ENCODE measurements at regions not wholly inside any gene's neighbourhood (a gene's known extent, or its start where the extent isn't known, plus 50 kb on each side); places are given as distances from the start of the nearest gene placed in this dataset.
"Not testable (repeated sequence)": the region's sequence is repeated elsewhere in the genome, so short reads cannot be mapped to it uniquely, and the experiment has no call there.

- Histone ChIP-seq H3K27me3 (no peaks in the 10 kb centered on the region), H3K4me3 (no peak overlapping the region), H3K36me3 (no peaks in the 10 kb centered on the region), H3K9me3 (no peaks in the 10 kb centered on the region)
- DNase-seq, result no peak
These were observed 269.3 kb upstream of the GULP1 start for GRCh38 chr2:188022389-188022788.

DNA sequence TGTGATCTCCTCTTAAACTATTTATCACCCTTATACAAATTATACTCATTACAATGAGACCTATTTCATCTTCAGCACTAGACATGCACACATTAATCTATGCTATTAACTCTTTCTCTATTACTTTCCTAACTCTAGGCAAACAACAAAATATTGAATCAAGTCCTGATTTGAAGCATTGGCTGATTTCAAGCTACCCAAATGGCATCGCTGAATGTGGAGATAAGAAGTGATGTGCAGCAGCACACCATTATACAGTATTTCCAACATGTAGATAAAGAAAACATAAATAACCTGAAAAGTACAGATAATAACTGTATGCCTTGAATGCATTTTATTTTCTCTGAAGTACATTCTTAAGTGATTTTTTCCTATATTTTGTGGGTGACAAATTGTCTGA, 268.6 kb upstream of the GULP1 start:
- Histone ChIP-seq H3K27me3 (no peaks in the 10 kb centered on the region), H3K4me3 (no peak overlapping the region), H3K9me3 (no peaks in the 10 kb centered on the region), H3K36me3 (no peaks in the 10 kb centered on the region)
- no peak for DNase-seq

DNA sequence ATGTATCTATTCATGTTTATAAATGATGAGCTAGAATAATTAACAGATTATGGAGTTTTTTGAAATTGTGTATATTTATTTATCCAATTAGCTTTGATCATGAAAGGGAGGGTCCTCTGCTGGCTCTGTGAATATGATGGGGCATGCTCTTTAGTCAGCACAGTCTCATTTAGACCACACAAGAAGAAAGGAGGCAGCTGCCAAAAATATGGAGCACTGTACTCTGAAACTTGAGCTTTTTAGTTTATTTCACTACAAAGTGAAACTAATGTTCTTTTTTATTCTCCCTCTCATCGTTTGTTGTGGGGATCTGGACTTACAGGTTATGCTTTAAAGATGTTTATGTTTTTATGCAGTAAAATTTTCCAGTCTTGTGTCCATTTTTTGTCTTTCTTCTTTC, 266.9 kb upstream of the GULP1 start:
- Histone ChIP-seq H3K4me3 (no peak overlapping the region), H3K9me3 (no peaks in the 10 kb centered on the region), H3K36me3 (no peaks in the 10 kb centered on the region), H3K27me3 (no peaks in the 10 kb centered on the region)
- DNase-seq, result no peak

DNA sequence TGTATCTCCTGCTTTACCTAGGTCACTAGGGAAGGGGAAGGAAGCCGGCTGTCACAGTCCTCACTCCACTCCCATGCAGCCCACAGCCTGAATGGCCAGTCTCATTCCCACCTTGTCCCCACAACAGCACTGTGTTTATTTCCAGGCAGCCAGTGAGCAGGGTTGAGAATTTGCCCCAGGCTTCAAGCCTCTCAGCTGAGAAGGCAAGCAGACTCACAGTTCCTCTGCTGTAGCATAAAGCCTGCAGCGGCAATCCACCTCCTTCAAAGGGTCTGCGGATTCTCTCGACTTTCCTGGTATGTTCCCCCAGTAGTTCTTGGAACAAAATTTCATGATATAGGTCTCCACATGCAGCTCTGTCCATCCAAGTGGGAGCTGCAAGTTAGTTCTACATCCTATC, 262.9 kb upstream of the GULP1 start:
- Histone ChIP-seq H3K9me3 (no peaks in the 10 kb centered on the region), H3K36me3 (no peaks in the 10 kb centered on the region), H3K27me3 (no peaks in the 10 kb centered on the region), H3K4me3 (no peak overlapping the region)
- no peak for DNase-seq

- no peaks in the 10 kb centered on the region for H3K36me3 ChIP-seq
- H3K4me3 ChIP-seq, result no peak overlapping the region
- no peaks in the 10 kb centered on the region for H3K27me3 ChIP-seq
- no peak for DNase-seq
- no peaks in the 10 kb centered on the region for H3K9me3 ChIP-seq
These were observed 259.4 kb upstream of the GULP1 start for GRCh38 chr2:188032306-188032705.

DNA sequence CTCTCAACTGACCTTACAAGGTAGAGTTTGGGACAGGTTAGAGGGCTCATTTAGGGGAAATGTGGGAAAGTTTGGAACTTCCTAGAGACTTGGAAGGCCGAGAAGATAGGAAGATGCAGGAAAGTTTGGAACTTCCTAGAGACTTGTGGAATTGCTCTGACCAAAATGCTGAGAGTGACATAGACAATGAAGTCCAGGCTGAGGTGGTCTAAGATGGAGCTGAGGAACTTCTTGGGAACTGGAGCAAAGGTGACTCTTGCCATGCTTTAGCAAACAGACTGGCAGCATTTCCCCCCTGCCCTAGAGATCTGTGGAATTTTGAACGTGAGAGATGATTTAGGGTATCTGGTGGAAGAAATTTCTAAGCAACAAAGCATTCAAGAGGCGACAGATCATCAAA, 258.9 kb upstream of the GULP1 start:
- H3K9me3 ChIP-seq, result no peaks in the 10 kb centered on the region
- H3K36me3 ChIP-seq, result no peaks in the 10 kb centered on the region
- H3K27me3 ChIP-seq, result no peaks in the 10 kb centered on the region
- no peak overlapping the region for H3K4me3 ChIP-seq
- DNase-seq, result no peak

DNA sequence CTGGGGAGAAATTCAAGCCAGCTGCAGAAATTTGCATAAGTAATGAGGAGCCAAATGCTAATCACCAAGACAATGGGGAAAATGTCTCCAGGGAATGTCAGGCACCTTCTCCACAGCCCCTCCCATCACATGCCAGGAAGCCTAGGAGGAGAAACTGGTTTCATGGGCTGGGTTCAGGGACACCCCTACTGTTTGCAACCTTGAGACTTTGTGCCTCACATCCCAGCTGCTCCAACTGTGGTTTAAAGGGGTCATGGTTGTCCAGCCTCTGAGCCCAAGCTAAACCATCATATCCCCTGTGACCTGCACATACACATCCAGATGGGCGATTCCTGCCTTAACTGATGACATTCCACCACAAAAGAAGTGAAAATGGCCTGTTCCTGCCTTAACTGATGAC, 258.4 kb upstream of the GULP1 start:
- not testable (repeated sequence) for H3K9me3 ChIP-seq

DNA sequence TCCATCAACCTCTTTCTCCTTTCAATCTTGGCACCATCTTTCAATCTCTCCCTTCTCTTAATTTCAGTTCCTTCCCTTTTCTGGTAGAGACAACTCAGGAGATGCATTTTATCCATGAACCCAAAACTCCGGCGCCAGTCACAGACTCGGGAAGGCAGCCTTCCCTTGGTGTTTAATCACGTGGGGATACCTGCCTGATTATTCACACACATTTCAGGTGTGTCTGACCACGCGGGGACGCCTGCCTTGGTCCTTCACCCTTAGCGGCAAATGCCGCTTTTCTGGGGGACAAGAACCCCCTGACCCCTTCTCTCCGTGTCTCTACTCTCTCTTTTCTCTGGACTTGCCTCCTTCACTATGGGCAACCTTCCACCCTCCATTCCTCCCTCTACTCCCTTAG, 257.6 kb upstream of the GULP1 start:
- H3K4me3 ChIP-seq, H3K36me3 ChIP-seq, DNase-seq, H3K9me3 ChIP-seq, H3K27me3 ChIP-seq: not testable (repeated sequence)

More for the DNA sequence above, 258.4 kb upstream of the GULP1 start:
- not testable (repeated sequence) for H3K27me3 ChIP-seq, H3K4me3 ChIP-seq, H3K36me3 ChIP-seq, DNase-seq

DNA sequence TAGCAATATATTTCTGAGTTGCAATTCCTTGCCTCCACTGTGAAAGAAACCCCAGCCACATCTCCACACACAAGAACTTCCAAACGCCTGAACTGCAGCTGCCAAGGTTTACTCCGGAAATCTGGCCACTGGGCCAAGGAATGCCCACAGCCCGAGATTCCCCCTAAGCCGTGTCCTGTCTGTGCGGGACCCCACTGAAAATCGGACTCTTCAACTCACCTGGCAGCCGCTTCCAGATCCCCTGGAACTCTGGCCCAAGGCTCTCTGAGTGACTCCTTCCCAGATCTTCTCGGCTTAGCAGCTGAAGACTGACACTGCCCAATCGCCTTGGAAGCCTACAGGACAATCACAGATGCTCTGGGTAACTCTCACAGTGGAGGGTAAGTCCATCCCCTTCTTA, 256.3 kb upstream of the GULP1 start:
- H3K9me3 ChIP-seq, H3K27me3 ChIP-seq, DNase-seq, H3K4me3 ChIP-seq, H3K36me3 ChIP-seq: not testable (repeated sequence)

GRCh38 chr2:188036786-188037185, 254.9 kb upstream of the GULP1 start:
- not testable (repeated sequence) for H3K4me3 ChIP-seq, H3K9me3 ChIP-seq, DNase-seq, H3K36me3 ChIP-seq, H3K27me3 ChIP-seq

DNA sequence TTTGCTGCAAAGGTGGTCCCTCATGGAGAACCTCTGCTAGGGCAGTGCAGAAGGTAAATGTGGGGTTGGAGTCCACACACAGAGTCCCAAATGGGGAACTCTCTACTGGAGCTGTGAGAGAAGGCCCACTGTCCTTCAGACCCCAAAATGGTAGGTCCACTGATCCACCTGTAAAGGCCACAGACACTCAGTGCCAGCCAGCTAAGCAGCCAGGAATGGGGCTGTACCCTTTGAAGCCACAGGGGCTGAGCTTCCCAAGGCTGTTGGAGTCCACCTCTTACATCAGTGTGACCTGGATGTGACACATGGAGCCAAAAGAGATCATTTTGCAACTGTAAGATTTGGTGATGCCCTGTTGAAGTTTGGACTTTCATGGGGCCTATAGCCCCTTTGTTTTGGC, 252.4 kb upstream of the GULP1 start:
- no peak for DNase-seq
- H3K27me3 ChIP-seq, result no peaks in the 10 kb centered on the region
- no peaks in the 10 kb centered on the region for H3K36me3 ChIP-seq
- H3K9me3 ChIP-seq, result no peaks in the 10 kb centered on the region; the same call in 1 of the 2 replicates
- H3K4me3 ChIP-seq, result no peak overlapping the region

DNA sequence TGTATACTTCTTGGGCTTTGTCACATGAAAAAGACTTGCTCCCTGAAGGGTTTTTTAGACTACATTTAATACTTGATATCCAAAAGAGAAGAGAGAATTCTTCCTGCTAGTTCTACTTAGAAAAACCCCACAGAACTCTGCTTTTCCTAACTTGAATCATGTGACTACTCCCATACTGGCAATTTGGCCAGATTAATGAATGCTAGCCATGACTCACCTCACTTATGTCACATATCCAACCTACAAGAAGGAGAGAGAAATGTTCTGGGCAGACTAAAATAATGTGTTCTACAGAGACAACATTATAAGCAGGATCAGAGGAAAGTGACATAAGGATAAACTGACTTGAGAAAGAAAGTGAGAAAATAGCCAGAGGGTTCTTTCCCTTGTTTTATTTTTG, 249.3 kb upstream of the GULP1 start:
- Histone ChIP-seq H3K9me3 (no peaks in the 10 kb centered on the region; the same call in 1 of the 2 replicates), H3K27me3 (no peaks in the 10 kb centered on the region), H3K36me3 (no peaks in the 10 kb centered on the region), H3K4me3 (no peak overlapping the region)
- DNase-seq, result peak; percentile 5

- no peaks in the 10 kb centered on the region for H3K27me3 ChIP-seq
- H3K4me3 ChIP-seq, result no peak overlapping the region
- no peaks in the 10 kb centered on the region; the same call in 1 of the 2 replicates for H3K9me3 ChIP-seq
- DNase-seq, result no peak
- no peaks in the 10 kb centered on the region for H3K36me3 ChIP-seq
These were observed 246.7 kb upstream of the GULP1 start for GRCh38 chr2:188045016-188045415.

- no peak overlapping the region for H3K4me3 ChIP-seq
- no peaks in the 10 kb centered on the region for H3K36me3 ChIP-seq
- H3K9me3 ChIP-seq, result no peaks in the 10 kb centered on the region; the same call in 1 of the 2 replicates
- no peaks in the 10 kb centered on the region for H3K27me3 ChIP-seq
- DNase-seq, result no peak
These were observed 245.2 kb upstream of the GULP1 start for GRCh38 chr2:188046437-188046836.

- no peak overlapping the region for H3K4me3 ChIP-seq
- H3K36me3 ChIP-seq, result no peaks in the 10 kb centered on the region
- no peak for DNase-seq
- H3K27me3 ChIP-seq, result no peaks in the 10 kb centered on the region
- H3K9me3 ChIP-seq, result no peaks in the 10 kb centered on the region; the same call in 1 of the 2 replicates
These were observed 243.9 kb upstream of the GULP1 start for GRCh38 chr2:188047735-188048134.

GRCh38 chr2:188050726-188051125, 240.9 kb upstream of the GULP1 start:
- no peaks in the 10 kb centered on the region for H3K9me3 ChIP-seq
- no peaks in the 10 kb centered on the region for H3K27me3 ChIP-seq
- H3K36me3 ChIP-seq, result no peaks in the 10 kb centered on the region
- no peak overlapping the region for H3K4me3 ChIP-seq
- no peak for DNase-seq

DNA sequence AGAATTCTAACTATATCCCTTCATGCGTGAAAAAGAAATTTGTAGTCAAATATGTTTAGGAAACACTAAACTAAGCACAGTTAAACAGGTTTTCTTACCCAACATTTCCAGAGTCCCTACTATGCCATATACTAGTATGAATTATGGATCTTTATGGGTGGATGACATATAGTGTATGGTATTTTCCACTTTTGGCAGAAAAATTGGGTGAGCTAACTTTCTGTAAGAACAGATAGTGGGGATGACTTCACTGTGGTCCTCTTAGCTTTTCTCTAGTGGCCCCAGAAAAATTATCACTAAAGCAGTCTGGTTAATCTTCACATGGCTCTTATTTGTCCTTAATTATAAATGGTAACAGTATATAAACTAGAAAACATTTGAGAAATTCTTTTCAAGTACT, 240.0 kb upstream of the GULP1 start:
- no peaks in the 10 kb centered on the region for H3K9me3 ChIP-seq
- H3K4me3 ChIP-seq, result no peak overlapping the region
- DNase-seq, result no peak
- no peaks in the 10 kb centered on the region for H3K27me3 ChIP-seq
- H3K36me3 ChIP-seq, result no peaks in the 10 kb centered on the region

DNA sequence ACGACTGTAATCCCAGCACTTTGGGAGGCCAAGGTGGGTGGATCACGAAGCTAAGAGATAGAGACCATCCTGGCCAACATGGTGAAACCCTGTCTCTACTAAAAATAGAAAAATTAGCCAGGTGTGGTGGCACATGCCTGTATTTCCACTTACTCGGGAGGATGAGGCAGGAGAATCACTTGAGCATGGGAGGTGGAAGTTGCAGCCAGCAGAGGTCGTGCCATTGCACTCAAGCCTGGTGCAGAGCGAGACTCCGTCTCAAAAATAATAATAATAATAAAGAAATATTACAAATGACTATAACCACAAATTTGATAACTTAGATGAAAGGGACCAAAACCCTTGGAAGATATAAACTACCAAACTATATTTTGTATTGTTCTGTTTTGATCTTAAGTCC, 226.3 kb upstream of the GULP1 start:
- no peaks in the 10 kb centered on the region for H3K27me3 ChIP-seq
- DNase-seq, result no peak
- H3K9me3 ChIP-seq, result no peaks in the 10 kb centered on the region
- no peaks in the 10 kb centered on the region for H3K36me3 ChIP-seq
- H3K4me3 ChIP-seq, result no peak overlapping the region

DNA sequence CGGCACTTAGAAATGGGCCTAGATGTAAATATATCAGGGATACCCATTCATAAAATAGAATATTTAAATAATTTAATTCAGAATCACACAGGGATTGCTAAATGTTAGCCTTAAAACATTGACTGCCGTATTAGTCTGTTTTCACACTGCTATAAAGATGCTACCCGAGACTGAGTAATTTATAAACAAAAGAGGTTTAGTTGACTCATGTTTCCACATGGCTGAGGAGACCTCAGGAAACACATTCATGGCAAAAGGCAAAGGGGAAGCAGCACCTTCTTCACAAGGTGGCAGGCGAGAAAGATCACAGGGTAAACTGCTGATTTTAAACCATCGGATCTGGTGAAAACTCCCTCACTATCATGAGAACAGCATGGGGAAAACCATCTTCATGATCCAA, 223.6 kb upstream of the GULP1 start:
- DNase-seq, result no peak
- Histone ChIP-seq H3K9me3 (no peaks in the 10 kb centered on the region), H3K4me3 (no peak overlapping the region), H3K36me3 (no peaks in the 10 kb centered on the region), H3K27me3 (no peaks in the 10 kb centered on the region)

Measured in MG63 (cell line).